GM18502 (cell line): ENCODE measurements at regions not wholly inside any gene's neighbourhood (a gene's known extent, or its start where the extent isn't known, plus 50 kb on each side); places are given as distances from the start of the nearest gene placed in this dataset.

Experiments
- ATAC-seq: cut with Tn5 transposase; IDR thresholded peaks from one replicate; pipeline ENCODE4 v1.9.1; 2021; ENCODE audit warnings: mild to moderate bottlenecking; ENCODE audit not compliant: unreplicated experiment, poor library complexity

GRCh38 chr9:87083986-87084385, 136.7 kb upstream of the GAS1 start:
- no peak for ATAC-seq

GRCh38 chr9:87084407-87084806, 137.1 kb upstream of the GAS1 start:
- ATAC-seq, result no peak

GRCh38 chr9:87085073-87085472, 137.8 kb upstream of the GAS1 start:
- ATAC-seq, result no peak

- ATAC-seq, result no peak
These were observed 138.2 kb upstream of the GAS1 start for GRCh38 chr9:87085521-87085920.

GRCh38 chr9:87086221-87086818, 139.0 kb upstream of the GAS1 start:
- no peak for ATAC-seq

- no peak for ATAC-seq
These were observed 139.9 kb upstream of the GAS1 start for GRCh38 chr9:87087197-87087596.

GRCh38 chr9:87088192-87088591, 140.9 kb upstream of the GAS1 start:
- ATAC-seq, result no peak

- ATAC-seq, result no peak
These were observed 141.5 kb upstream of the GAS1 start for GRCh38 chr9:87088621-87089365.

- no peak for ATAC-seq
These were observed 142.2 kb upstream of the GAS1 start for GRCh38 chr9:87089506-87089905.

- no peak for ATAC-seq
These were observed 142.6 kb upstream of the GAS1 start for GRCh38 chr9:87089929-87090328.

GRCh38 chr9:87093777-87094176, 146.5 kb upstream of the GAS1 start:
- ATAC-seq, result no peak

GRCh38 chr9:87095951-87096350, 148.6 kb upstream of the GAS1 start:
- ATAC-seq, result no peak

GRCh38 chr9:87096506-87096905, 149.2 kb upstream of the GAS1 start:
- no peak for ATAC-seq

GRCh38 chr9:87097238-87097637, 149.9 kb upstream of the GAS1 start:
- ATAC-seq, result no peak

GRCh38 chr9:87099407-87099806, 152.1 kb upstream of the GAS1 start:
- no peak for ATAC-seq

- ATAC-seq, result no peak
These were observed 152.7 kb upstream of the GAS1 start for GRCh38 chr9:87100001-87100400.

- ATAC-seq, result no peak
These were observed 154.8 kb upstream of the GAS1 start for GRCh38 chr9:87102126-87102525.

GRCh38 chr9:87107072-87107471, 159.8 kb upstream of the GAS1 start:
- ATAC-seq, result no peak

- ATAC-seq, result no peak
These were observed 161.4 kb upstream of the GAS1 start for GRCh38 chr9:87108661-87109060.

GRCh38 chr9:87109231-87109631, 161.9 kb upstream of the GAS1 start:
- ATAC-seq, result no peak

GRCh38 chr9:87109851-87110250, 162.5 kb upstream of the GAS1 start:
- no peak for ATAC-seq

GRCh38 chr9:87111010-87111409, 163.7 kb upstream of the GAS1 start:
- no peak for ATAC-seq
